ENCODE measurements at regions not wholly inside any gene's neighbourhood (a gene's known extent, or its start where the extent isn't known, plus 50 kb on each side); places are given as distances from the start of the nearest gene placed in this dataset.
"Not testable (repeated sequence)": the region's sequence is repeated elsewhere in the genome, so short reads cannot be mapped to it uniquely, and the experiment has no call there.

DNA sequence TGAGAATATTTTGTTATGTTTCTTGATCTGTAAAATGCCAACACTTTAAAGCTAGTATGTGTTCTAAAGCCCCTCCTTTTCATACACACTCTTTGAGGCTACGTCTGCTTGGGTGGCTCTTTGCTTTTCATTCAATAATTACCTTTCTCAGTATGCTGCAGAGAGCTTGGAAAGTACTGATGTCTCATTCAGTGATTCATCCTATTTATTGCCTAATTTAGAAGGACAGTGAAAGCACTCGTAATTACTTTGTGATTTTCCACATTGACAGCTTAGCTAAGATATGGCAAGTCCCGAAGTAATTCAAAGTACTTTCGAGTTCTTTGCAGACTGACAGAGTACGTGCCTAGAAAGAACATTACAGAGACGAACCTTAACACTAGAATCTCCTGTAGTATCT is 57.2 kb downstream of the BMP15 start:
- ATAC-seq: no peak
- Mint-ChIP-seq H3K27me3 (no peaks in the 10 kb centered on the region), H3K4me3 (no peak overlapping the region), H3K36me3 (no peaks in the 10 kb centered on the region), H3K4me1 (no peaks in the 10 kb centered on the region), H3K9me3 (ENCODE audit: low read depth) (no peaks in the 10 kb centered on the region), H3K27ac (no peak overlapping the region)
- no peak for DNase-seq
- CTCF ChIA-PET: no interaction called here

- ATAC-seq; DNase-seq; CTCF ChIA-PET; H3K36me3 Mint-ChIP-seq; H3K27ac Mint-ChIP-seq; H3K9me3 Mint-ChIP-seq (ENCODE audit: low read depth); H3K4me3 Mint-ChIP-seq; H3K27me3 Mint-ChIP-seq; H3K4me1 Mint-ChIP-seq: not testable (repeated sequence)
These were observed 58.5 kb downstream of the BMP15 start for GRCh38 chrX:50968871-50969635.

GRCh38 chrX:50971395-50971794 is 60.9 kb downstream of the BMP15 start:
- Mint-ChIP-seq H3K36me3 (no peaks in the 10 kb centered on the region), H3K27me3 (no peaks in the 10 kb centered on the region), H3K27ac (no peak overlapping the region), H3K4me3 (no peak overlapping the region), H3K4me1 (no peaks in the 10 kb centered on the region), H3K9me3 (ENCODE audit: low read depth) (no peaks in the 10 kb centered on the region)
- ATAC-seq (no peak), DNase-seq (no peak)
- CTCF ChIA-PET: no interaction called here

GRCh38 chrX:50973199-50973598 is 62.7 kb downstream of the BMP15 start:
- CTCF ChIA-PET: no interaction called here
- Mint-ChIP-seq H3K36me3 (no peaks in the 10 kb centered on the region), H3K4me1 (no peaks in the 10 kb centered on the region), H3K4me3 (no peak overlapping the region), H3K27me3 (no peaks in the 10 kb centered on the region), H3K9me3 (ENCODE audit: low read depth) (no peaks in the 10 kb centered on the region), H3K27ac (no peak overlapping the region)
- ATAC-seq (no peak), DNase-seq (no peak)

GRCh38 chrX:50978920-50979682 is 68.6 kb downstream of the BMP15 start:
- Mint-ChIP-seq H3K27ac (no peak overlapping the region), H3K4me3 (no peak overlapping the region), H3K27me3 (no peaks in the 10 kb centered on the region), H3K36me3 (no peaks in the 10 kb centered on the region), H3K4me1 (no peaks in the 10 kb centered on the region), H3K9me3 (ENCODE audit: low read depth) (no peaks in the 10 kb centered on the region)
- DNase-seq: no peak
- CTCF ChIA-PET: no interaction called here
- ATAC-seq: no peak

DNA sequence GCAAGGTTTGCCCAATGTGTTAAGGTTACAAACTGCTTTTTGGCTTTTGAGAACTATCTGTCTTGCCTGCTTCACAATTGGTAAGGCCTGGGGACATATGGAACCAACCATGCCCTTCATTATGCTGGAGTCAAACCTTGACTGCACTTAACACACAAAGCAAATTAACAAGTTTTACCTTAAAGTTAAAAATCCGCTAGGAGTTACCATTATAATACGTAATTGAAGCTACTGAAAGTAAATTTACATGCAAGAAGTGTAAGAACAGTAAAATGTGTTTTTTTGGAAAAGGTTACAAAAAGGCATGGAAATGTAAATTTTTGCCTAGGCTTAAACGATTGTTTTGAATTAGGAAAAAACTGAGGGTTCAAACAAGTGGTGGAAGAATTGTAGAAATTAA is 69.7 kb downstream of the BMP15 start:
- H3K4me3 Mint-ChIP-seq: no peak overlapping the region
- no peaks in the 10 kb centered on the region for H3K9me3 Mint-ChIP-seq (ENCODE audit: low read depth)
- ATAC-seq (no peak), DNase-seq (no peak)
- H3K4me1 Mint-ChIP-seq: no peaks in the 10 kb centered on the region
- CTCF ChIA-PET: no interaction called here
- H3K36me3 Mint-ChIP-seq: no peaks in the 10 kb centered on the region
- H3K27me3 Mint-ChIP-seq: no peaks in the 10 kb centered on the region
- no peak overlapping the region for H3K27ac Mint-ChIP-seq

DNA sequence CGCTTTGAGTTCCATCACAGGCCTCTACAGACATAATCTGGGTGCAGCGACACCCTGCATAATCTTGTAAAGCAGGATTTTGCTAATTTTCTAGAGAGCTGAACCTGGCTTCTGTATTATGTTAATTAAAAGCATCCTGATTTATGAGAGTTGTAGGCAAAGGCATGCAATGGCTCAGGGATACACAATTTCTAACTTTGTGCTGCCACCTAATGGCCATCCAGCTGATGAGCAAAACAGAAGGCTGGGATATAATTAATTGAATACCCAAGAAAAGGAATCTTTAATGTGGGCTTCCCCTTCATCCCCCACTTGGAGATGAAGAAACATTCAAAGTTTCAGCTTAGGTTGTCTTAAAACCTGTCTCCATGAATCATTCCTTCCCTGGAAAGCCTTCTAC is 78.1 kb downstream of the BMP15 start:
- no peak overlapping the region for H3K27ac Mint-ChIP-seq
- no peaks in the 10 kb centered on the region for H3K36me3 Mint-ChIP-seq
- CTCF ChIA-PET: no interaction called here

DNA sequence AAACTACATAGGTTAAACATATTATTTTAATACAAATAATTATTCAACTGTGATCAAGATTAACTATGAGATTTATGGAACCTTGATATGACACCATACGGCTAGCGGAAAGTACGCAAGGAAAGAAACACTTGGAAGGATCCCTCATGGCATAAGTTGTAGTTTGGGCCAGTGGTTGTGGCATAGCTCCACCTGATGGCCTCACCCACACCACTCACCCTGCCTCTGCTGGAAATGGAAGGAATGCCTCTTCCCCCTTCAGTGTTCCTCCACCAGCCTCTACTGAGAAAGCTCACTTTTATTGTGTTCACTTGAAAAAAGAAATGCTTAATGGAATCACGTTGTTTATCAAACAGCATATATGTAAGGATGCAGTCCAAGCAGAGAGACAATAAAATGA is 86.4 kb downstream of the BMP15 start:
- no peaks in the 10 kb centered on the region for H3K9me3 Mint-ChIP-seq (ENCODE audit: low read depth)
- CTCF ChIA-PET: no interaction called here
- no peaks in the 10 kb centered on the region for H3K27me3 Mint-ChIP-seq
- DNase-seq (no peak), ATAC-seq (no peak)
- no peak overlapping the region for H3K4me3 Mint-ChIP-seq
- H3K36me3 Mint-ChIP-seq: no peaks in the 10 kb centered on the region
- no peak overlapping the region for H3K27ac Mint-ChIP-seq
- no peaks in the 10 kb centered on the region for H3K4me1 Mint-ChIP-seq

More for the DNA sequence above, 78.1 kb downstream of the BMP15 start:
- Mint-ChIP-seq H3K27me3 (no peaks in the 10 kb centered on the region), H3K9me3 (ENCODE audit: low read depth) (no peaks in the 10 kb centered on the region), H3K4me3 (no peak overlapping the region), H3K4me1 (no peaks in the 10 kb centered on the region)
- ATAC-seq (no peak), DNase-seq (no peak)

DNA sequence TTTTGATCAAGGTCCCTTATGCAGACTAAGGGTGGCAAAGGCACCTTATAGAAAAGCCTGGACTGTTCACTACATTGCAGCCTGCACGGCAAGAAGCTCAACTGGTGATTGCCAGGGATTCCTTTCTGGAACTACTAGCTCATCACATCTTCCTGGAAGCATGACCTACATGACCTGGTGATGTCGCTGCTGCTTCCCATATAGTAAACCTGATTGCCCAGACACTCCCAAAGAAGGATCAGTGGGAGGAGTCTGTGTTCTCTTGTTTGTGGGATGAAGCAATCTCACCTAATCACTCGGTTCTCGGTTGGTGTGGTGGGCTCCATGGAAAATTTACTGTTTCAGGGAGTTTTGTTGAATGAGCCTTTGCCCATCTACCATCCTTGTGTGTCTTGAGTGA is 89.8 kb downstream of the BMP15 start:
- H3K9me3 Mint-ChIP-seq (ENCODE audit: low read depth); ATAC-seq; H3K27ac Mint-ChIP-seq; DNase-seq; H3K4me3 Mint-ChIP-seq; H3K4me1 Mint-ChIP-seq; CTCF ChIA-PET; H3K36me3 Mint-ChIP-seq; H3K27me3 Mint-ChIP-seq: not testable (repeated sequence)

- H3K27ac Mint-ChIP-seq; H3K4me1 Mint-ChIP-seq; ATAC-seq; DNase-seq; H3K36me3 Mint-ChIP-seq; CTCF ChIA-PET; H3K9me3 Mint-ChIP-seq (ENCODE audit: low read depth); H3K4me3 Mint-ChIP-seq; H3K27me3 Mint-ChIP-seq: not testable (repeated sequence)
These were observed 91.4 kb downstream of the BMP15 start for GRCh38 chrX:51001733-51002632.

- Mint-ChIP-seq H3K4me3 (no peak overlapping the region), H3K9me3 (ENCODE audit: low read depth) (no peaks in the 10 kb centered on the region), H3K27me3 (no peaks in the 10 kb centered on the region), H3K36me3 (no peaks in the 10 kb centered on the region), H3K4me1 (no peaks in the 10 kb centered on the region), H3K27ac (no peak overlapping the region)
- ATAC-seq (no peak), DNase-seq (no peak)
- CTCF ChIA-PET: no interaction called here
These were observed 95.5 kb downstream of the BMP15 start for GRCh38 chrX:51006064-51006463.

GRCh38 chrX:51024106-51024696 is 113.7 kb downstream of the BMP15 start:
- Mint-ChIP-seq H3K27me3 (peaks cover 6% of the 10 kb centered on the region), H3K36me3 (no peaks in the 10 kb centered on the region), H3K4me3 (no peak overlapping the region), H3K4me1 (no peaks in the 10 kb centered on the region), H3K27ac (no peak overlapping the region), H3K9me3 (ENCODE audit: low read depth) (no peaks in the 10 kb centered on the region)
- CTCF ChIA-PET: no interaction called here
- ATAC-seq: no peak
- DNase-seq: no peak

DNA sequence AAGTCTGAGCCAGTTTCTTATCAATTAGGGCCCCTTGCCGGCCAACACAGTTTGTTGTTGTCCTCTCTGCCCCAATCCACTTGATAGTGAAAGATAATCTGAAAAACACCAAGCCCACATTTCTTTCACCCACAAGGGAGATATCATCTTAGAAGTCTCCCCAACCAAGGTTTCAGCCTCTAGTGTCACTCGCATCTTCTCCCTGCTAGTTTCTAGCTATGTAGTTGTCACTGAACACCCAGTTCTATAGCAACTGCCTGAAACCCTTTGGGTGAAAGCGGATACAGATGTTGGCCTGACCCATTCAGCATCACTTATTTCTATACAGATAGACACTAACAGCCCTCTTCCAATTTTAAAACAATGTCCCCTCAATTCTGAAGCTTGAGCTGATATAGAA is 116.3 kb downstream of the BMP15 start:
- no peaks in the 10 kb centered on the region for H3K36me3 Mint-ChIP-seq
- ATAC-seq: no peak

More for the DNA sequence above, 116.3 kb downstream of the BMP15 start:
- Mint-ChIP-seq H3K4me3 (no peak overlapping the region), H3K27ac (no peak overlapping the region), H3K4me1 (no peaks in the 10 kb centered on the region), H3K9me3 (ENCODE audit: low read depth) (no peaks in the 10 kb centered on the region), H3K27me3 (peaks cover 6% of the 10 kb centered on the region)
- DNase-seq: no peak
- CTCF ChIA-PET: no interaction called here
